ENCODE measurements at regions not wholly inside any gene's neighbourhood (a gene's known extent, or its start where the extent isn't known, plus 50 kb on each side); places are given as distances from the start of the nearest gene placed in this dataset.
"Not testable (repeated sequence)": the region's sequence is repeated elsewhere in the genome, so short reads cannot be mapped to it uniquely, and the experiment has no call there.

DNA sequence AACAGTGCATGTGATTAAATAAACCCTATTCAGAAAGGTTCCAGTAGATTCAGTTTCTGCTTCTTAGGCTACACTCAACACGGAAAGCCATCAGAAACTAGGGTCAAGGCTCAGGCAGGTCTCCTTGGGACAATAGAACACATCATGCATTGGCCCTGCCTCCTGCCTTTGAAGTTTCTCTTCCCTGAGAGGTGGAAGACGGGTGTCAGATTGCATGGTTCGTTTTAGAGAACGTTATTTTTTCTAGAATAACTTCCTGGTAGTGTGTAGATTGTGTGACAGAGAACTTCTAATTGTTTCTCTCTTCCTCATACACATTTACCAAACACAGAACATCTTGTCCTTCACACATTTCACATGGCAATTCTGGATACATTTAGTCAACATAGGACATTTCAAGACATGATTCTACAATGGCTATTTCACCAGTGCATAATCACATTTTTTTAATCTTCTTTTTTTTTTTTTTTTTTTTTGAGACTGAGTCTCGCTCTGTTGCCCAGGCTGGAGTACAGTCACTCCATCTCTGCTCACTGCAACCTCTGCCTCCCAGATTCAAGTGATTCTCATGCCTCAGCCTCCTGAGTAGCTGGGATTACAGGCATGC, 106.6 kb upstream of the AMN1 start:
- intact Hi-C loops (cut with DNase I) = no loop called here
- no peak for DNase-seq (ENCODE audit: missing footprints)

DNA sequence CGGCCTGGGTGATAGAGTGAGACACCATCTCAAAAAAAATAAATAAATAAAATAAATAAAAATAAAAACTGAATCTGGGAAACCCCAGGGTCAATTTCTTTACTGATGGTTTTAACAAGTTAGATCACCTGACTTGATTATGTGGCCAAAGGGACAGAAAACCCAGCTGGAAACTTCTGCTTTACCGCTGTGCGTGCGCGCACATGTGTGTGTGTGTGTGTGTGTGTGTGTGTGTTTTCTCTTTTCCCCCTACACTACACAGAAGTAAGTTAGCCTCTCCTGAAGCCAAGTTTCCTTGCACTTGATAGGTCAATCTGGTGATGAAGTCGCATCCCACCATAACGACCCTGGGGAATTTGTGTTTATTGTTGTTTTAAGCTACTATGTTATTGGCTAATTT, 105.3 kb upstream of the AMN1 start:
- DNase-seq (ENCODE audit: missing footprints) (no peak), ATAC-seq (no peak)
- intact Hi-C loops (cut with DNase I) = no loop called here

More for the DNA sequence above, 106.6 kb upstream of the AMN1 start:
- ATAC-seq = no peak

DNA sequence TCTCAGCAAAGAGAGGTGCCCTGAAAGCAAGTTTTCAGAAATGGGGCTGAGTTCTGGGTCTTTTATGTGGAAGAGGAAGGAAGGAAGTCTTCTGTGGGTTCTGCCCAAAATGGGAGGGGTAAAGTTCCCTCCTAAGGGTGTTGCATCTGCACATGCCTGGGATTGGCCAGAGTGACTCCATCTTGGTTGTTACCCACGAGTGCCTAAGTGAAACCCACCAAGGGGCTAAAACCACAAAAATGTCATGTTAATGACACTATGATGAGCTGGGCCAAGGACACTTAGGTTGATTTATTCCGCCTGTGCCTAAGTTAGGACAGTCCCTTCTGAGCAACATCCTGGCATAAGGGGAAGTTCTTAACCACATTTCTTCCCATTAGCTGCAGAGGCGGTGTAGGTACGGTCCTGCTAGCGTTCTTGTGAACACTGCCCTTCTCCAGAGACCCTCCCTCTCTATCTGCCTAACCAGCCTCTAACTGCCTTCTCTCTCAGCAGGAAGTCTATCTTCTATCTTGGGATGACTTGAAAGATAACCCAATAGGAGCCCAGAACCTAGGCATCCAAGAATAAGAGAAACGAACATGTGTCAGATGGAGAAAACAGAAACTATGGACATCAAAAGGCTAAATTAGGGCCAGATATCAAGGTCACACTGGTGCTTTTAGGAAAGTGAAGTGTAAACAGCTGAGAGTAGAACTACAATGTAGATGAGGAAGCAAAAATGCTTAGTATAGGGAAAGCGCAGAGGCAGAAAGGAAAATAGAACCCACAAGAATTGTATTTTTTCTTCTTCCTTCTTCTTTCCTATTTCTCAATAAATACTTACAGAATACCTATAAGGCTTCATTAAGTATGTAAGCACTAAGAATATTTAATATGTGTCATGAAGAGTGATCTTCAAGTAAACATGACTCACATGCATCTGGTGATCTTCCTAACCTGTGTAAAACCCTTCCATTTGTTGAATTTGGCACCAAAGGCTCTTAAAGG, 104.2 kb upstream of the AMN1 start:
- DNase-seq (ENCODE audit: missing footprints) = no peak
- intact Hi-C loops (cut with DNase I) = no loop called here
- ATAC-seq = peak; percentile 60

DNA sequence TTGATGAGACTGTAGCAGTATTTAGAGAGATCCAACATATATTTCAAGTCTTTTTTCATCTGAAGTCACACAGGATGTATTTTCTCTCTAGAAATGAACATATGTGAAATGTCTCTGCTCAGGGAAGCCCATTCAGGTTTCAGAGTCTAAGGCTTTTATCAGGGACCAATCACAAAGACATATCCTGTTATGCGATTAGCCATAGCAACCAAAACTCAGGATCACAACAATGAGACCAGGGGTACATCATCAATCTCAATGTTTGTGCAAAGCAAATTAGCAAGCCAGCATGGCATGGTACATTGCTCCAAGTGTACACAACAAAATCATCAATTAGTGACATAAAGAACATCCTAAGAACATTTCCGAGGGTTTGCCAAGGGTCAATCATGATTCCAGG, 99.2 kb upstream of the AMN1 start:
- no peak for DNase-seq (ENCODE audit: missing footprints)
- ATAC-seq = no peak
- intact Hi-C loops (cut with DNase I) = no loop called here

DNA sequence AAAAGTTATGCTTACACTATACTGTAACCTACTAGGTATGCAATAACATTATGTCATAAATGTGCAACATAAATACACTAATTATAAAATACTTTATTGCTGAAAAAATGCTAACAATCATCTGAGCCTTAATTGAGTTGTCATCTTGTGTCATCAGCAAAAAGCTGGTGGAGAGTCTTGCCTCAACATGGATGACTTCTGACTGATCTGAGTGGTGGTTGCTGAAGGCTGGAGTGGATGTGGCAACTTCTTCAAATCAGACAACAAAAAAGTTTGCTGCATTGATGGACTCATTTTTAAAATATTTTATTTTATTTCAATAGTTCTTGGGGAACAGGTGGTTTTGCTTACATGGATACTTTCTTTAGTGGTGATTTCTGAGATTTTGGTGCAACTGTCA, 93.9 kb upstream of the AMN1 start:
- no peak for ATAC-seq
- DNase-seq (ENCODE audit: missing footprints) = no peak
- intact Hi-C loops (cut with DNase I) = no loop called here

DNA sequence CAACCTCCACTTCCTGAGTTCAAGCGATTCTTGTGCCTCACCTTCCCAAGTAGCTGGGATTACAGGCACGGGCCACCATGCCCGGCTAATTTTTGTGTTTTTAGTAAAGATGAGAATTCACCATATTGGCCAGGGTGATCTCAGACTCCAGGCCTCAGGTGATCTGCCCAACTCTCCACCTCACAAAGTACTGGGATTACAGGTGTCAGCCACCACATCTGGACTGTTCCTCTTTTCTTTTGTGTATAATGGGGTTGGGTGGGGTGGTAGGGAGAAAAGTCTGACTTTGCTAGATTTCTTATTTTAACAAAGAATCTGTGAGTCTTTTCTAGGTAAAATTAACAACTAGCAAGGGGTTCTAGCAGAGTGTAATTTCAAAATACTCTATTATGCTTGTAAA, 92.7 kb upstream of the AMN1 start:
- ATAC-seq (no peak), DNase-seq (ENCODE audit: missing footprints) (no peak)

DNA sequence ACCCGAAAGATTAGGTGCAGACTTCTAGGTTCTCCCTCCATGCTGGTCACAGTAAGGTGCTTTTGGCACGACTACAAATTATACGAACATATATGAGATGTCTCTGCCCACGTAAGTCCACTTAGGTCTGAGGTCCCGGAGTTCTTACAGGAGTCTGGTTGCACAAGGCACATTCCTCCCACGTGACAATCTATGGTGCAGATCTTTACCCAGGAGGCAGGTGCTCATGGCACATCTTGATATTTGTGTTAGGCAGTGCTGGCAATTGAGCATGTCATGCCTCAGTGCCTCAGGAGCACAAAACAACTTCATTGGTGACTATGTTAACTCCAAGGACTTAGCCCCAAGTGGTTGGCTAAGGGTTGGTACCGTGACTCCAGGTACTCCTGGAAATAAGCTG, 92.0 kb upstream of the AMN1 start:
- intact Hi-C loops (cut with DNase I) = no loop called here
- ATAC-seq (no peak), DNase-seq (ENCODE audit: missing footprints) (no peak)

More for the DNA sequence above, 92.7 kb upstream of the AMN1 start:
- intact Hi-C loops (cut with DNase I) = no loop called here

DNA sequence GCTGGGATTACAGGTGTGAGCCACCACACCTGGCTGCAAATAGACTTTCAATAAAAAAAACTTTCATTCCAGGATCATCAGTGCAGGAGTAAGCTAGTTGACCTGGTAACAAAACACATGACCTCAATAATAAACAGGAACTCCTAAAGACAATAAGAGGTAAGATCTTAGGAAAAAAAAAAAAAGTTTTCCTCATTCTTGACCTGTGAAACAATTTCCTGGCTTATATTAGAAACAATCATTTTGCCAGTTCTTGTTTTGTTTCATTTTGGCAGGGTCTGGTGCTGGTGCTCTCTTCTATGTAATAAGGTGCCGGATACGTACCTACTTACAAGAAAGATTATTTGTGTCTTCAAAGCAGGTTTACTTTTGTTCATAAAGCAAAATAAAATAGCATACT, 90.6 kb upstream of the AMN1 start:
- no peak for ATAC-seq
- intact Hi-C loops (cut with DNase I) = loop anchor here (5.0 kb wide), 1 partner anchor 58 kb away; no protein-coding TSS in a partner anchor
- DNase-seq (ENCODE audit: missing footprints) = no peak

DNA sequence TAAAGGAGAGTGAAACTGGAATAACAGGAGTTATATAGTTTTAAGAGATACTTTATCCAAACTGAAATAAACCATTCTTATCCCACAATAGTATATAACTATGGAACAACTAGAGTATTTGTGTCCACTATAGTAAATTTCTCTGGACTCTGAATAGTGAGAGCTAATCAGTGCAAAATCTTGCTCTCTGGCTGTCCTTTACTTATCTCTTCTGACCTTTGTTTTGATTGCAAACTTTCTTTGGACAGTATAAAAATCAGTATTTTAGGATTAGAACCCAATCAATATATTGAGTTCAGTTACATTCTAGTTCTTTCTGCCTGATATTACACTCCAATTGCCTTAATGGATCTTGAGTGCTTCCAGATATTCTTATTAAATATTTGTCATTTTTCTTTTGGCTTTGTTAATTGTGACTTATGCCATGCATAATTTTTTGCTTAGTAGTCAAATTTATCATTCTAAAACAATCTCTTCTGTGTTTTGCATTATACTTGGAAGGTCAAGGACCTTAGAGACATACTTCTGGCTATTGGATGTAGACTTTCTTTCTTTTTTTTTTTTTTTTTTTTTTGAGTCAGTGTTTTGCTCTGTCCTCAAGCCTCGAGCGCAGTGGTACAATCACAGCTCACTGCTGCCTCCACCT, 89.9 kb upstream of the AMN1 start:
- ATAC-seq (no peak), DNase-seq (ENCODE audit: missing footprints) (no peak)
- intact Hi-C loops (cut with DNase I) = loop anchor here (5.0 kb wide), 1 partner anchor 59 kb away; no protein-coding TSS in a partner anchor

DNA sequence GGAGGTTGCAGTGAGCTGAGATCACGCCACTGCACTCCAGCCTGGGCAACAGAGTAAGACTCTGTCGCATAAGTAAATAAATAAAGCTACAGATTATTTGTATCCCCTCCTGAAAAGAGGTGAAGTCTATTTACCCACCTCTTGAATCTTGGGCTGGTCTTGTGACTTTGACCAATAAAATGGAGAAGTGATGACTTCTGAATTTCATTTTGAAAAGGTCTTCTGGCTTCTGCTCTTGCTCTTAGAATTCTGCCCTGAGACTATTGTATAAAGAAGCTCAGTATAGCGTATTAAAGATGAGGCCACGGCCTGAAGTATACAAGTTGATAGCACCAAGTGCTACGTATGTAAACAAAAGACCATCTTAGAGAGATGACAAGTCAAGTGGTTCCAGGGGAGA, 88.3 kb upstream of the AMN1 start:
- intact Hi-C loops (cut with DNase I) = loop anchor here (5.0 kb wide), 1 partner anchor 60 kb away; no protein-coding TSS in a partner anchor
- DNase-seq (ENCODE audit: missing footprints) (no peak), ATAC-seq (no peak)

DNA sequence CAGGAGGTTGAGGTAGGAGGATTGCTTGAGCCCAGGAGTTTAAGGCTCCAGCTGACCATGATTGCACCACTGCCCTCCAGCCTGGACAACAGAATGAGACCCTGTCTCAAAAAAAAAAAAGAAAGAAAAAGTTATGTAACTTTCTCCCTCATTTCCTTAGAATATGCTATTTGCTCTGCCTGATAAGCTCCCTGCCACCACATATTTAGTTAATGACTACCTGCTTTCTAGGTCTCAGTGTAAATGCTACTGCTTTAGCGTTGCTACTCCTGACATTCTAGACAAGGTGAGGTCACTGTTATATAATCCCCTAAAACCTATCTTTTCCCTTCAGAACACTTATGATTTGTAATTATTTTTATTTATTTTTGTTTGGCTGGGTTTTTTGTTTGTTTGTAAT, 86.3 kb upstream of the AMN1 start:
- ATAC-seq (no peak), DNase-seq (ENCODE audit: missing footprints) (no peak)
- intact Hi-C loops (cut with DNase I) = loop anchor here (5.0 kb wide), 1 partner anchor 62 kb away; no protein-coding TSS in a partner anchor

DNA sequence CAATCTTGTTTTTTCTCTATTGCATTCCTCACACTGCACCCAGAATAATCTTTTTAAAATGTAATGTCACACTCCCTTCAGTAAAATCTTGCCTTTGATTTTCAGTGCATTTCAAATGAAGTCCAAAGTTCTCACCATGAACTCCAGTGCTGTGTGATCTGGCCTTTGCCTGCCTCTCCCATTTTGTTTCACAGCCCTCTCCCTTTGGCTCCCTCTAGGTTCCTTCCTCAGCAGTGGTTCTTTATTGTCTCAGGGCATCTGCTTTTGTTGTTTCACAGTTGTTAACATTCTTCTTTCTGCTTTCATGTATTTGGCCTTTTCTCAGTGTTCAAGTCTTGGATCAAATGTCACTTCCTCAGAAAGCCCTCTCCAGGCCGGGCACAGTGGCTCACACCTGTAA, 84.5 kb upstream of the AMN1 start:
- intact Hi-C loops (cut with DNase I) = no loop called here
- no peak for DNase-seq (ENCODE audit: missing footprints)
- ATAC-seq = no peak

DNA sequence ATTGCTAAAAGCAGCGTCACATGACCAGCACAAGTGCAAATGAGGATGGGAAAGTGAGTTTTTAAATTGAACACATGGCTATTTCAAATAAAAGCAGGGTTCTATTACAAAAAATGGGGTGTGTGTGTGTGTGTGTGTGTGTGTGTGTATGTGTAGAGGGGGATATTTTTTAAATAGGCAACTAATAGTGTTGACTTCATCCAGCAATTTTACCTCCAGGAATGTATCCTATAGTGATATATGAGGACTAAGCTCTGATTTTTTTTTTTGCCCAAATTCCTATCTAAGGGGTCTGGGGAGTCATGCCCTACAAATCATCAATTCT, 78.9 kb upstream of the AMN1 start:
- ATAC-seq = no peak
- DNase-seq (ENCODE audit: missing footprints) = no peak
- intact Hi-C loops (cut with DNase I) = no loop called here

DNA sequence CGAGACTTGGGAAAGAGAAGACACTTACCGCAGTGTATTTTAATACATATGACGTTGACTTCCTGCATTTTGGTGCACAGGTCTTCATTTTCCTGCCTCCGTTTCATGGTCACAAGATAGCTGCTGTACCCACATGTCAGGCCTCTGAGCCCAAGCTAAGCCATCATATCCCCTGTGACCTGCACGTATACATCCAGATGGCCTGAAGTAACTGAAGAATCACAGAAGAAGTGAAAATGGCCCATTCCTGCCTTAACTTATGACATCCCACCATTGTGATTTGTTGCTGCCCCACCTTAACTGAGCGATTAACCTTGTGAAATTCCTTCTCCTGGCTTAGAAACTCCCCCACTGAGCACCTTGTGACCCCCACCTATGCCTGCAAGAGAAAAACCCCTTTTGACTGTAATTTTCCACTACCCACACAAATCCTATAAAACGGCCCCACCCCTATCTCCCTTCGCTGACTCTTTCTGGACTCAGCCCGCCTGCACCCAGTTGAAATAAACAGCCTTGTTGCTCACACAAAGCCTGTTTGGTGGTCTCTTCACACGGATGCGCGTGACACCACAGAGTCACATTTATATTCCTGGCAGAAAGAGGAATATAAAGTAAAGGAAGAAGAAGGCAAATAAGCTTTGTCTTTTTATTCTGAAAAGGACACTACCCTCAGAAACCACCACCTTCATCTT, 78.4 kb upstream of the AMN1 start:
- DNase-seq (ENCODE audit: missing footprints); intact Hi-C loops (cut with DNase I); ATAC-seq: not testable (repeated sequence)

DNA sequence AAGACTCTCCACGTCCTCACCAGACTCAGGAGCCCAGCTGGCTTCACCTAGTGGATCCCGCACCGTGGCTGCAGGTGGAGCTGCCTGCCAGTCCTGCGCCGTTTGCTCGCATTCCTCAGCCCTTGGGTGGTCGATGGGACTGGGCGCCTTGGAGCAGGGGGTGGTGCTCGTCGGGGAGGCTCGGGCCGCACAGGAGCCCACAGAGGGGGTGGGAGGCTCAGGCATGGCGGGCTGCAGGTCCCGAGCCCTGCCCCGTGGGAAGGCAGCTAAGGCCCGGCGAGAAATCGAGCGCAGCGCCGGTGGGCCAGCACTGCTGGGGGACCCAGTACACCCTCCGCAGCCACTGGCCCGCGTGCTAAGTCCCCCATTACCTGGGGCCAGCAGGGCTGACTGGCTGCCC, 76.9 kb upstream of the AMN1 start:
- ATAC-seq; DNase-seq (ENCODE audit: missing footprints); intact Hi-C loops (cut with DNase I): not testable (repeated sequence)

DNA sequence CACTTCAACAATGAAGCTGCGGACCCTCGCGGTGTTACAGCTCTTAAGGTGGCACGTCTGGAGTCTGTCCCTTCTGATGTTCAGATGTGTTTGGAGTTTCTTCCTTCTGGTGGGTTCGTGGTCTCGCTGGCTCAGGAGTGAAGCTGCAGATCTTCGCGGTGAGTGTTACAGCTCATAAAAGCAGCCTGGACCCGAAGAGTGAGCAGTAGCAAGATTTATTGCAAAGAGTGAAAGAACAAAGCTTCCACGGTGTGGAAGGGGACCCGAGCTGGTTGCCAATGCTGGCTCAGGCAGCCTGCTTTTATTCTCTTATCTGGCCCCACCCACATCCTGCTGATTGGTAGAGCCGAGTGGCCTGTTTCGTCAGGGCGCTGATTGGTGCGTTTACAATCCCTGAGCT, 75.9 kb upstream of the AMN1 start:
- DNase-seq (ENCODE audit: missing footprints); intact Hi-C loops (cut with DNase I); ATAC-seq: not testable (repeated sequence)

DNA sequence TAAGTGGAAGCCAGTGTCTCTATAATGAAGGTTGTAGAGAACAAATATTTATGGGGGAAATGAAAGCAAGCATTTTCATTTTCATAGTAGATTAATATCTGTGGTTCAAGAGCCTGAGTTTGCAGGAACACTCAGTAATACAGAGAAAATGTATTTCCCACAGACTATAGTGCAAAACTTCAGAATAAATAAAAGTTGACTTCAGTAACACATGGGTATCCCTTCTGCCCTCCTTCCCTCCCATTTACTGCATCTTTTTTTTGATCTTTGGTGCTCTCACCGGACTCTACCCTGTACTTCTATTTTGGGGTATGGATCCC, 75.3 kb upstream of the AMN1 start:
- ATAC-seq (no peak), DNase-seq (ENCODE audit: missing footprints) (no peak)
- intact Hi-C loops (cut with DNase I) = no loop called here

DNA sequence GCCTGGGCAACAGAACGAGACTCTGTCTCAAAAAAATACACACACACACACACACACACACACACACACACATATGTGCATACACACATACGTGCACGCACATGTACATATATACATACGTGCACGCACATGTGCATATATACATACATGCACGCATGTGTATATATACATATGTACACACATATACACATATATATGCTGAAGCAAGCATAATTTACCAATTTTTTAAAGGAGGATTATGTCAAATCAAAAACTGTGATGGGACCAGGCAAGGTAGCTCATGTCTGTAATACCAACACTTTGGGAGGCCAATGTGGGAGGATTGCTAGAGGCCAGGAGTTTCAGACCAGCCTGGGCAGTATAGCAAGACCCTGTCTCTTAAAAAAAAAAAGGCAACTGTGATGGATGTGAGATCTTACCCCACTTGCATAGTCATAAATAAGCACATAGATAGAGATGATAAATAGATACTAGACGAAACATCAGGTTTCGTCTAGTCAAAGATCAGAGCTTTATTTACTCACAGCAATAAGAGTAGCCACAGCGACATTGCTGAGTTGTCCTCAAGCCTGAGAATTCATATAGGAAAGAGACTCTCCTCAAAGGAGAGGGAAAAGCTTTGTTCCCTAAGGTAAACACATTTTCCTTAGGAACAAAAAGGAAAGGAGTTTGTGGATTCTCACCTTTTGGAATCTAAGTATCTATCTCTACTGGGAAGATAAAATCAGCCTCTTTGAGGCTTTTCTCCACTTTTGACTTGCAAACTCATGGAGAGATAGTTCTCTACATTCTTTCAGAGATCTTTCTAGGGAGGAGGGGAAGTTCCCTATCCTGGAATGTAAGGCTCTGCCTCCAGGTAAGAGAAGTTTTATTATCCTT, 74.7 kb upstream of the AMN1 start:
- intact Hi-C loops (cut with DNase I) = no loop called here
- DNase-seq (ENCODE audit: missing footprints) (no peak), ATAC-seq (no peak)
